ENCODE measurements at regions not wholly inside any gene's neighbourhood (a gene's known extent, or its start where the extent isn't known, plus 50 kb on each side); places are given as distances from the start of the nearest gene placed in this dataset.

- H3K9me3 ChIP-seq, result peaks cover 6% of the 10 kb centered on the region; the same call in 1 of the 3 replicates
- ChIA-PET CTCF (no interaction called here), POLR2A (no interaction called here)
- 13% methylated on average over 1 of the region's 1 CpG for WGBS (ENCODE audit: missing lambda C conversion rate)
- no peak overlapping the region for H3K27ac ChIP-seq
- ATAC-seq (no peak), DNase-seq (ENCODE audit: low read depth in 1 of 2, low spot score in 1 of 2) (no peak), FAIRE-seq (no peak)
- no peak overlapping the region for H3K4me3 ChIP-seq
- TF ChIP-seq RNF2 (IDR thresholded peaks at IDR 0.05; ENCODE audit: borderline replicate concordance, low read depth), result no peak
- no peak for TF ChIP-seq CHD4 (IDR thresholded peaks at IDR 0.05; ENCODE audit: borderline replicate concordance)
- TF ChIP-seq RARB (CRISPR knock-in tag; IDR thresholded peaks at IDR 0.05), result no peak
- no peak for TF ChIP-seq ZNF302 (CRISPR knock-in tag; IDR thresholded peaks at IDR 0.05)
- no peak for TF ChIP-seq HOXA7 (CRISPR knock-in tag; IDR thresholded peaks at IDR 0.05)
- no peak for TF ChIP-seq ATOH8 (CRISPR knock-in tag; IDR thresholded peaks at IDR 0.05; ENCODE audit: low read depth)
- TF ChIP-seq HMGXB4 (CRISPR knock-in tag; IDR thresholded peaks at IDR 0.05; ENCODE audit: borderline replicate concordance), result no peak
- H3K4me2 ChIP-seq, result no peak overlapping the region
- H3K4me1 ChIP-seq, result no peaks in the 10 kb centered on the region
Measured at GRCh38 chr1:229782469-229782868, 156.4 kb downstream of the URB2 start.

- ChIA-PET CTCF (no interaction called here), POLR2A (no interaction called here)
- FAIRE-seq, result no peak
- no peak overlapping the region for H3K4me3 ChIP-seq
- TF ChIP-seq ZNF302 (CRISPR knock-in tag; IDR thresholded peaks at IDR 0.05) (no peak), FOXS1 (CRISPR knock-in tag; IDR thresholded peaks at IDR 0.05) (no peak), KDM1A (IDR thresholded peaks at IDR 0.05; ENCODE audit: low read depth) (no peak), CTCF (IDR thresholded peaks at IDR 0.05) (no peak), JUN (IDR thresholded peaks at IDR 0.05) (no peak), ZC3H11A (IDR thresholded peaks at IDR 0.05) (no peak), MAZ (IDR thresholded peaks at IDR 0.05; ENCODE audit: borderline replicate concordance, low read depth, low read length) (no peak)
- no peaks in the 10 kb centered on the region for H3K4me1 ChIP-seq
- no peak overlapping the region for H3K4me2 ChIP-seq
- H3K27ac ChIP-seq, result no peak overlapping the region
- no peak for DNase-seq (ENCODE audit: low read depth in 1 of 2, low spot score in 1 of 2)
- 15% methylated on average over 1 of the region's 1 CpG for WGBS (ENCODE audit: missing lambda C conversion rate)
- H3K9me3 ChIP-seq, result peaks cover 7% of the 10 kb centered on the region; the same call in 1 of the 3 replicates
- ATAC-seq, result no peak
Measured at GRCh38 chr1:229784834-229785233, 158.8 kb downstream of the URB2 start.

GRCh38 chr1:229786974-229787610 is 161.0 kb downstream of the URB2 start:
- no peaks in the 10 kb centered on the region for H3K4me1 ChIP-seq
- H3K4me3 ChIP-seq, result no peak overlapping the region
- no peak overlapping the region for H3K27ac ChIP-seq
- FAIRE-seq (no peak), DNase-seq (ENCODE audit: low read depth in 1 of 2, low spot score in 1 of 2) (no peak), ATAC-seq (no peak)
- ChIA-PET CTCF (interaction anchor here (0.8 kb wide), 1 partner anchor 10 kb away, joined by 4 read pairs; no protein-coding TSS in a partner anchor), POLR2A (no interaction called here)
- H3K9me3 ChIP-seq, result peaks cover 14% of the 10 kb centered on the region; the same call in 2 of the 3 replicates
- H3K4me2 ChIP-seq, result no peak overlapping the region
- 32% methylated on average over 3 of the region's 3 CpGs for WGBS (ENCODE audit: missing lambda C conversion rate)
- TF ChIP-seq JUN (IDR thresholded peaks at IDR 0.05) (no peak), FOSL2 (IDR thresholded peaks at IDR 0.05) (no peak), FOSL2 (CRISPR knock-in tag; IDR thresholded peaks at IDR 0.05) (no peak), RNF2 (IDR thresholded peaks at IDR 0.05; ENCODE audit: borderline replicate concordance, low read depth) (no peak), CEBPB (IDR thresholded peaks at IDR 0.05) (no peak), ESRRA (IDR thresholded peaks at IDR 0.05; ENCODE audit: borderline replicate concordance, low read length) (no peak), CHD2 (IDR thresholded peaks at IDR 0.05; ENCODE audit: low read length, partially characterized antibody) (no peak), CTCF (IDR thresholded peaks at IDR 0.05) (no peak), NPAS2 (CRISPR knock-in tag; IDR thresholded peaks at IDR 0.05; ENCODE audit: borderline replicate concordance) (no peak), PBX3 (IDR thresholded peaks at IDR 0.05) (no peak), E2F6 (IDR thresholded peaks at IDR 0.05; ENCODE audit: borderline replicate concordance, low read depth) (no peak), MAX (IDR thresholded peaks at IDR 0.05) (no peak), MAFK (IDR thresholded peaks at IDR 0.05; ENCODE audit: partially characterized antibody) (no peak), EHF (CRISPR knock-in tag; IDR thresholded peaks at IDR 0.05) (no peak), SMC3 (IDR thresholded peaks at IDR 0.05) (no peak)
